ENCODE measurements at regions not wholly inside any gene's neighbourhood (a gene's known extent, or its start where the extent isn't known, plus 50 kb on each side); places are given as distances from the start of the nearest gene placed in this dataset.

- no peak overlapping the region for H3K27ac ChIP-seq (ENCODE audit: low read length)
- H3K9me2 ChIP-seq (replicated peaks; ENCODE audit: low read length): no peaks in the 10 kb centered on the region
- no peaks in the 10 kb centered on the region for H4K20me1 ChIP-seq (ENCODE audit: low read length)
- H3K36me3 ChIP-seq (ENCODE audit: low read depth, low read length): no peaks in the 10 kb centered on the region
- H3K27me3 ChIP-seq (ENCODE audit: low read length): no peaks in the 10 kb centered on the region
- no peak overlapping the region for H3K9ac ChIP-seq (ENCODE audit: low read length)
- DNase-seq (no peak), ATAC-seq (no peak)
- no peak overlapping the region for H2AFZ ChIP-seq (ENCODE audit: low read length)
- H3K4me3 ChIP-seq (ENCODE audit: low read length): no peak overlapping the region
- POLR2A ChIA-PET (ENCODE audit: unreplicated experiment): no interaction called here
- BruUV-seq (replicated peaks): no TSS peak
- TF ChIP-seq EZH2phosphoT487 (IDR thresholded peaks at IDR 0.05; ENCODE audit: borderline replicate concordance, low read length): no peak
- no peak for TF ChIP-seq CTCF (conservative IDR thresholded peaks at IDR 0.05; ENCODE audit: low read depth, low read length)
- TF ChIP-seq EZH2 (IDR thresholded peaks at IDR 0.05; ENCODE audit: low read length, unreplicated experiment): no peak
- no peaks in the 10 kb centered on the region for H3K9me3 ChIP-seq (ENCODE audit: low read length)
- no peaks in the 10 kb centered on the region for H3F3A ChIP-seq (ENCODE audit: low read length, unreplicated experiment)
- CTCF ChIA-PET: no interaction called here
- intact Hi-C loops (cut with micrococcal nuclease): no loop called here
- H3K4me1 ChIP-seq (ENCODE audit: insufficient read depth, low read length): no peaks in the 10 kb centered on the region
- H3K4me2 ChIP-seq (ENCODE audit: low read length): no peak overlapping the region
- H3K79me2 ChIP-seq (ENCODE audit: low read length): no peaks in the 10 kb centered on the region
Observed at GRCh38 chr1:177597393-177597792, 372.5 kb downstream of the SEC16B start.

DNA sequence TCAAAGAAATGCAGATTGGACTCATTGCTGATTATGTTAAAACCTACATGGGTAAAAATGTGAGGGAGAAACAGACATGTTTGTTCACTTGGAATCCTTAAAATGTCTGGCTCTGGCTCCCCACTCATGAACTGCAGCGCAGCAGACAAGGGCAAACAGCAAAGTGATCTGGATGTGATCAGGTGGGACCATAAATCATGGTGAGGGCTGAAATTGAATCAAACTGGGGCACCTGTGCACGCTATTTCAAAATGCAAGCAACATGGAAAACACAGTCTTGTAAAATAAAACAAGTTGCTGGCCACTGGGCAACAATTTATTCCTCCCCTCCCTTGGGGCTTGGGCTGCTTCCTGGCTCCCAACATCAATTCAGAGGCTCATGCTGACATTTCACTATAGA, 373.4 kb downstream of the SEC16B start:
- H3K4me1 ChIP-seq (ENCODE audit: insufficient read depth, low read length): no peaks in the 10 kb centered on the region
- intact Hi-C loops (cut with micrococcal nuclease): no loop called here
- TF ChIP-seq EZH2phosphoT487 (IDR thresholded peaks at IDR 0.05; ENCODE audit: borderline replicate concordance, low read length) (no peak), EZH2 (IDR thresholded peaks at IDR 0.05; ENCODE audit: low read length, unreplicated experiment) (no peak), CTCF (conservative IDR thresholded peaks at IDR 0.05; ENCODE audit: low read depth, low read length) (no peak)

DNA sequence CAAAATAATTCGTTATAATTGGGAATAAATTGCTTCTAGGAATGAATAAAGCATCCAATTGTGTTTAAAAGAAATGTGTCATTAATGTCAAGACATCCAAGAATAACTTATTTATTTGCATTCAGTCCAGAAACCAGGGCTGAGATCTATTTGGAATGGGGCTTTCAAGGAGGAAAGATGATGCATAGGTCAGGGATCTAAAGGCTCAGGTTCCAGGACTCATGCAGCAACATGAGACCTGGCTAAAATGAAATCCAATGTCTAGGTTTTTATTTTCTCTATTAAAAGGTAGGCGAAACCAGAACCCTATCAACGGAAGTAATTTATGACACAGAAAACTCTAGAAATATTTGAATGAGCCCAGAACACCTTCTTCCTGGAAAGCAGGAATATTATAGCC, 376.8 kb downstream of the SEC16B start:
- Histone ChIP-seq H3F3A (ENCODE audit: low read length, unreplicated experiment) (no peaks in the 10 kb centered on the region), H3K79me2 (ENCODE audit: low read length) (no peaks in the 10 kb centered on the region)
- POLR2A ChIA-PET (ENCODE audit: unreplicated experiment): no interaction called here

More for the DNA sequence above, 373.4 kb downstream of the SEC16B start:
- ATAC-seq (no peak), DNase-seq (no peak)
- Histone ChIP-seq H3K4me2 (ENCODE audit: low read length) (no peak overlapping the region), H3K9me2 (replicated peaks; ENCODE audit: low read length) (no peaks in the 10 kb centered on the region), H3K79me2 (ENCODE audit: low read length) (no peaks in the 10 kb centered on the region), H3K36me3 (ENCODE audit: low read depth, low read length) (no peaks in the 10 kb centered on the region), H3K27me3 (ENCODE audit: low read length) (no peaks in the 10 kb centered on the region), H3K9ac (ENCODE audit: low read length) (no peak overlapping the region), H3F3A (ENCODE audit: low read length, unreplicated experiment) (no peaks in the 10 kb centered on the region), H3K4me3 (ENCODE audit: low read length) (no peak overlapping the region), H3K27ac (ENCODE audit: low read length) (no peak overlapping the region), H2AFZ (ENCODE audit: low read length) (no peak overlapping the region), H3K9me3 (ENCODE audit: low read length) (no peaks in the 10 kb centered on the region), H4K20me1 (ENCODE audit: low read length) (no peaks in the 10 kb centered on the region)
- ChIA-PET CTCF (no interaction called here), POLR2A (ENCODE audit: unreplicated experiment) (no interaction called here)
- no TSS peak for BruUV-seq (replicated peaks)

More for the DNA sequence above, 376.8 kb downstream of the SEC16B start:
- H3K9me3 ChIP-seq (ENCODE audit: low read length): no peaks in the 10 kb centered on the region
- CTCF ChIA-PET: no interaction called here
- no peaks in the 10 kb centered on the region for H3K9me2 ChIP-seq (replicated peaks; ENCODE audit: low read length)
- ATAC-seq: no peak
- no peaks in the 10 kb centered on the region for H3K36me3 ChIP-seq (ENCODE audit: low read depth, low read length)
- H3K9ac ChIP-seq (ENCODE audit: low read length): no peak overlapping the region
- no peak for DNase-seq
- H4K20me1 ChIP-seq (ENCODE audit: low read length): no peaks in the 10 kb centered on the region
- no TSS peak for BruUV-seq (replicated peaks)
- no peak overlapping the region for H2AFZ ChIP-seq (ENCODE audit: low read length)
- no peak overlapping the region for H3K4me3 ChIP-seq (ENCODE audit: low read length)
- no peak overlapping the region for H3K27ac ChIP-seq (ENCODE audit: low read length)
- no peaks in the 10 kb centered on the region for H3K27me3 ChIP-seq (ENCODE audit: low read length)
- intact Hi-C loops (cut with micrococcal nuclease): no loop called here
- H3K4me2 ChIP-seq (ENCODE audit: low read length): no peak overlapping the region
- no peaks in the 10 kb centered on the region for H3K4me1 ChIP-seq (ENCODE audit: insufficient read depth, low read length)
- TF ChIP-seq EZH2phosphoT487 (IDR thresholded peaks at IDR 0.05; ENCODE audit: borderline replicate concordance, low read length) (no peak), CTCF (conservative IDR thresholded peaks at IDR 0.05; ENCODE audit: low read depth, low read length) (no peak), EZH2 (IDR thresholded peaks at IDR 0.05; ENCODE audit: low read length, unreplicated experiment) (no peak)

Data from PC-3 (cell line).